HG02759 (cell line): ENCODE measurements at regions not wholly inside any gene's neighbourhood (a gene's known extent, or its start where the extent isn't known, plus 50 kb on each side); places are given as distances from the start of the nearest gene placed in this dataset.

Source experiments
- ATAC-seq: cut with Tn5 transposase; IDR thresholded peaks from one replicate; pipeline ENCODE4 v1.9.1; 2021; ENCODE audit warnings: mild to moderate bottlenecking, moderate library complexity; ENCODE audit not compliant: unreplicated experiment

GRCh38 chr5:68429510-68429909 lies 214.0 kb downstream of the PIK3R1 start:
- no peak for ATAC-seq

- no peak for ATAC-seq
These were observed 214.7 kb downstream of the PIK3R1 start for GRCh38 chr5:68430279-68430678.

GRCh38 chr5:68431186-68431585 lies 215.6 kb downstream of the PIK3R1 start:
- no peak for ATAC-seq

- no peak for ATAC-seq
These were observed 216.2 kb downstream of the PIK3R1 start for GRCh38 chr5:68431601-68432337.

GRCh38 chr5:68432682-68433081 lies 217.1 kb downstream of the PIK3R1 start:
- no peak for ATAC-seq

GRCh38 chr5:68433526-68433922 lies 218.0 kb downstream of the PIK3R1 start:
- ATAC-seq = no peak

GRCh38 chr5:68433923-68434879 lies 218.6 kb downstream of the PIK3R1 start:
- ATAC-seq = peak; percentile 97

- no peak for ATAC-seq
These were observed 220.1 kb downstream of the PIK3R1 start for GRCh38 chr5:68435611-68436010.

- no peak for ATAC-seq
These were observed 221.3 kb downstream of the PIK3R1 start for GRCh38 chr5:68436686-68437520.

GRCh38 chr5:68438876-68439275 lies 223.3 kb downstream of the PIK3R1 start:
- ATAC-seq = no peak

- ATAC-seq = no peak
These were observed 224.7 kb downstream of the PIK3R1 start for GRCh38 chr5:68440245-68440644.

GRCh38 chr5:68440651-68441050 lies 225.1 kb downstream of the PIK3R1 start:
- ATAC-seq = no peak

- ATAC-seq = no peak
These were observed 225.9 kb downstream of the PIK3R1 start for GRCh38 chr5:68441309-68442073.

GRCh38 chr5:68443091-68443490 lies 227.5 kb downstream of the PIK3R1 start:
- ATAC-seq = no peak

GRCh38 chr5:68444048-68444447 lies 228.5 kb downstream of the PIK3R1 start:
- ATAC-seq = no peak

- ATAC-seq = no peak
These were observed 229.3 kb downstream of the PIK3R1 start for GRCh38 chr5:68444833-68445232.

GRCh38 chr5:68445257-68446069 lies 229.9 kb downstream of the PIK3R1 start:
- no peak for ATAC-seq

- no peak for ATAC-seq
These were observed 230.5 kb downstream of the PIK3R1 start for GRCh38 chr5:68446070-68446357.

GRCh38 chr5:68446487-68446894 lies 230.9 kb downstream of the PIK3R1 start:
- peak; percentile 93 for ATAC-seq
